NT2/D1 (cell line): ENCODE measurements at regions not wholly inside any gene's neighbourhood (a gene's known extent, or its start where the extent isn't known, plus 50 kb on each side); places are given as distances from the start of the nearest gene placed in this dataset.

ENCODE experiments used
- SUZ12 ChIP-seq: IDR thresholded peaks from 2 replicates; pipeline ENCODE4 v1.6.1; 2011; ENCODE audit not compliant: insufficient read length, insufficient read depth; ENCODE audit errors: extremely low read depth
- YY1 ChIP-seq: IDR thresholded peaks from 2 replicates; pipeline ENCODE4 v1.6.1; 2011; ENCODE audit not compliant: insufficient read length, insufficient read depth
- ZNF274 ChIP-seq: IDR thresholded peaks from 2 replicates; pipeline ENCODE4 v1.6.1; 2011; ENCODE audit warnings: mild to moderate bottlenecking, low read depth, low read length

DNA sequence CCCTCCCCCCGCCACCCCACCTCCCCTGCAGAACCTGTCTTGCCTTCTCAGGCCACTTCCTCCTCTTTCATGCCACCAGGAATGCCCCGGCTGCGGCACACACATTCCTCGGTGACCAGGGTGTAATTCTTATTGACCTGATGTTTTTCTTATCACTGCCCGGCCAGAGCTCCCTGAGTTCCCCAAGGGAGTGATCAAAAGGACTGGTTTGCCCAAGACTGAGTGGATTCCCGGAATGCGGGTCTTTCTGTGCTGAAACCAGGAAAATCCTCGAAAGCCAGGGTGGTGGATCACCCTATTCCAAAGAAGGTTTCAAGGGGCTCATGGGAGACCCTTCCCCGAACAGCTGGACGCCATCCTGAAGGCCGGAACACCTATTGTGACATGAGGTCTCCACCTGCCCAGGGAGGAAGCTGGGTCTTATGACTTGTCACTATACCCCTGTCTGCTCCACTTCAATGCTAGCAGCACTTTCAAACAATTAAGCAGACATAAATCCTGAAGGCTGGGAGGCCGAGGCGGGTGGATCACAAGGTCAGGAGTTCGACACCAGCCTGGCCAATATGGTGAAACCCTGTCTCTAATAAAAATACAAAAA is 53.0 kb upstream of the RPL38 start:
- TF ChIP-seq YY1 (no peak), SUZ12 (no peak), ZNF274 (no peak)
